WTC11 (cell line): ENCODE measurements at regions not wholly inside any gene's neighbourhood (a gene's known extent, or its start where the extent isn't known, plus 50 kb on each side); places are given as distances from the start of the nearest gene placed in this dataset.

Source experiments
- ATAC-seq: fragments of 200-7000 bp; cut with Tn5 transposase; 2 replicates; pipeline ENCODE4 v1.10.0; 2021; ENCODE audit warnings: mild to moderate bottlenecking, moderate library complexity
- CTCF ChIA-PET: fragments of 300-600 bp; sonication (Branson Sonifier 250); formaldehyde crosslinking; loops from one replicate; lab custom pipeline; 2021; ENCODE audit warnings: antibody characterized with exemption; lab: Charles Lee
- POLR2A ChIA-PET: fragments of 350-600 bp; sonication (Branson Sonifier 250); formaldehyde crosslinking; loops from one replicate; lab custom pipeline; 2021; ENCODE audit warnings: antibody characterized with exemption; lab: Charles Lee
- DNase-seq: peaks from one replicate; pipeline ENCODE4 v3.0.0; 2021; ENCODE audit warnings: low spot score
- H3K27ac Mint-ChIP-seq: 2 replicates; pipeline ENCODE4 v1.8.0; 2021; ENCODE audit warnings: mixed read lengths
- H3K27me3 Mint-ChIP-seq: 2 replicates; pipeline ENCODE4 v1.8.0; 2021; ENCODE audit warnings: low read depth, mild to moderate bottlenecking, moderate library complexity, mixed read lengths
- H3K36me3 Mint-ChIP-seq: 2 replicates; pipeline ENCODE4 v1.8.0; 2021; ENCODE audit warnings: mixed read lengths
- H3K4me1 Mint-ChIP-seq: 2 replicates; pipeline ENCODE4 v1.8.0; 2022; ENCODE audit warnings: mixed read lengths
- H3K4me3 Mint-ChIP-seq: 2 replicates; pipeline ENCODE4 v1.8.0; 2021; ENCODE audit warnings: mild to moderate bottlenecking, moderate library complexity, mixed read lengths
- H3K9me3 Mint-ChIP-seq: 2 replicates; pipeline ENCODE4 v1.8.0; 2021; ENCODE audit warnings: mixed read lengths
- CBFB ChIP-seq: sonication (generic); formaldehyde crosslinking; IDR thresholded peaks from 2 replicates; pipeline ENCODE4 v1.8.1; 2022; ENCODE audit warnings: mild to moderate bottlenecking, low read depth, missing genetic modification reagents
- CDX4 ChIP-seq: fragments of 250-450 bp; sonication (Bioruptor Pico); IDR thresholded peaks from 2 replicates; pipeline ENCODE4 v1.9.0; 2021; ENCODE audit warnings: moderate library complexity, mild to moderate bottlenecking, inconsistent platforms, borderline replicate concordance
- CTCF ChIP-seq: fragments of 200-600 bp; IDR thresholded peaks from 2 replicates; pipeline ENCODE4 v1.8.0; 2022; ENCODE audit warnings: antibody characterized with exemption
- ESRRA ChIP-seq: sonication (generic); formaldehyde crosslinking; IDR thresholded peaks from 2 replicates; pipeline ENCODE4 v1.8.1; 2022; ENCODE audit warnings: mild to moderate bottlenecking, missing genetic modification reagents, borderline replicate concordance
- GRHL2 ChIP-seq: fragments of 250-450 bp; sonication (Bioruptor Pico); IDR thresholded peaks from 2 replicates; pipeline ENCODE4 v1.8.0; 2022; ENCODE audit warnings: mild to moderate bottlenecking, moderate library complexity; ENCODE audit not compliant: insufficient replicate concordance, severe bottlenecking
- MLX ChIP-seq: sonication (generic); formaldehyde crosslinking; IDR thresholded peaks from 2 replicates; pipeline ENCODE4 v1.8.1; 2023; ENCODE audit warnings: mild to moderate bottlenecking, missing genetic modification reagents, moderate library complexity
- MYBL2 ChIP-seq: sonication (generic); formaldehyde crosslinking; IDR thresholded peaks from 2 replicates; pipeline ENCODE4 v1.8.1; 2023; ENCODE audit warnings: mild to moderate bottlenecking, moderate library complexity, missing genetic modification reagents
- NFE2L1 ChIP-seq: sonication (generic); formaldehyde crosslinking; IDR thresholded peaks from 2 replicates; pipeline ENCODE4 v1.8.1; 2023; ENCODE audit warnings: missing genetic modification reagents
- NR2C2 ChIP-seq: sonication (generic); formaldehyde crosslinking; IDR thresholded peaks from 2 replicates; pipeline ENCODE4 v1.8.0; 2022; ENCODE audit warnings: mild to moderate bottlenecking, missing genetic modification reagents
- NR3C1 ChIP-seq: sonication (generic); formaldehyde crosslinking; conservative IDR thresholded peaks from 2 replicates; pipeline ENCODE4 v1.8.1; 2023; ENCODE audit warnings: low read depth, mild to moderate bottlenecking, missing genetic modification reagents
- OVOL2 ChIP-seq: fragments of 250-450 bp; sonication (Bioruptor Pico); IDR thresholded peaks from 2 replicates; pipeline ENCODE4 v1.9.0; 2021; ENCODE audit warnings: mild to moderate bottlenecking, borderline replicate concordance
- PRRX2 ChIP-seq: fragments of 250-450 bp; sonication (Bioruptor Pico); IDR thresholded peaks from 2 replicates; pipeline ENCODE4 v1.8.0; 2021; ENCODE audit warnings: mild to moderate bottlenecking
- SMAD4 ChIP-seq: sonication (generic); formaldehyde crosslinking; IDR thresholded peaks from 2 replicates; pipeline ENCODE4 v1.8.0; 2022; ENCODE audit warnings: mild to moderate bottlenecking, missing genetic modification reagents
- TCF7 ChIP-seq: sonication (generic); formaldehyde crosslinking; IDR thresholded peaks from 2 replicates; pipeline ENCODE4 v1.8.0; 2022; ENCODE audit warnings: mild to moderate bottlenecking, low read depth, missing genetic modification reagents, moderate library complexity
- TEAD1 ChIP-seq: sonication (generic); formaldehyde crosslinking; IDR thresholded peaks from 2 replicates; pipeline ENCODE4 v1.8.0; 2022; ENCODE audit warnings: mild to moderate bottlenecking, missing genetic modification reagents
- USF1 ChIP-seq: sonication (generic); formaldehyde crosslinking; IDR thresholded peaks from 2 replicates; pipeline ENCODE4 v1.8.0; 2022; ENCODE audit warnings: mild to moderate bottlenecking, missing genetic modification reagents
- ZNF138 ChIP-seq: sonication (generic); formaldehyde crosslinking; conservative IDR thresholded peaks from 2 replicates; pipeline ENCODE4 v1.8.1; 2022; ENCODE audit warnings: mild to moderate bottlenecking, moderate library complexity, missing genetic modification reagents
- ZNF219 ChIP-seq: sonication (generic); formaldehyde crosslinking; IDR thresholded peaks from 2 replicates; pipeline ENCODE4 v1.8.0; 2023; ENCODE audit warnings: missing genetic modification reagents, mild to moderate bottlenecking, borderline replicate concordance
- ZNF423 ChIP-seq: fragments of 250-450 bp; sonication (Bioruptor Pico); IDR thresholded peaks from 2 replicates; pipeline ENCODE4 v2.1.2; 2022; ENCODE audit warnings: mild to moderate bottlenecking, moderate library complexity
- ZNF512 ChIP-seq: sonication (generic); formaldehyde crosslinking; IDR thresholded peaks from 2 replicates; pipeline ENCODE4 v1.8.1; 2022; ENCODE audit warnings: missing genetic modification reagents, borderline replicate concordance

DNA sequence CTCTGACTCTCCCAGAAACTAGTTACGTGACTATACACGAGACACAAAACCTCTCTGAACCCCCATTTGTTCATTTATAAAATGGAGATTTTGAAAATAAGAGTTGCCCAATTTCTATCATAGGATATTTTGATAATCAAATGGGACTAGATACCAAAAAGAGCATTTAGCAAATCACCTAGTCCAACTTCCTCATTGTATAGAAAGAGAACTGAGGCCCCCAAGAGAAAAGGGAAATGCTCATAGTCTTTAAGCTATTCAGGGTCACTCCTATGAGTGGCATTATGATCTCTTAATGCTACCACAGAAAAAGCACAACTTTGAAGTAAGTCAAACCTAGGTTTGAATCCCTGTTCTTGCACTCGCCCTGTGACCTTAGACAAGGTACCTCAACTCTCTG, 62.7 kb downstream of the BMP15 start (continued):
- TF ChIP-seq ZNF512 = no peak

DNA sequence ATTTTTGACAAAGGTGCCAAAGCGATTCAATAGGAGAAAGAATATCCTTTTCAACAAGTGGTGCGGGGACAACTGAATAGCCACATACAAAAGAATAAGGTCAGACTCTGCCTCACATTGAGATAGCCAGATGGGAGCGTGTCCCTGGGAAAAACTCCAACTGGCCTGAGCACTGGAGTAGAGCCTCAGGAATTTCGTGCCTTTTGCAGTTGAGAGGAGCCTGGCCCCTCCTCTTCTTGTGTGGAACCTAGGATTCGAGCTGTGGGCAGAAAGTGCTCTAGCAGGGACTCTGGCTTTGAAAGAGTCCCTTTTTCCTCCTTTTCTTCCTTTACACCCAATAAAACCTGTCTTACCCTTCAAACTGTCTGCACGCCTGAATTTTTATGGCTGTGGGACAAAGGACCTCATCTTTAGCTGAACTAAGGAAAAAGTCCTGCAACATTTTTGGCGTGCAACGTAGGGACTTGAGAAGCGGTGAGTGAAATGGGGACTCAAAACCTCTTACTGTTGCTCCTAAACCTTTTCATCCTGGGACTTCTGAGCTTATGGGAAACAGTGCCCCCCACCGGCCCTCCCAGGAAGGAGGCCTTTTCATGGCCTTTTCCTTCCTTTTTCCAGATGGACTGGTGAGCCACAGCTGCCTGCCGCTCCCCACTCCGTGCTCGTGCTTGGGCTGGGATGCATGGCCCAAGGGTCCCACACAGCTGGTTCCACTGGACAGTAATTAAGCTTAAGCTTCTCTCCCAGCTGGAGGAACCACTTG, 68.6 kb downstream of the BMP15 start:
- TF ChIP-seq NR2C2 (CRISPR knock-in tag) (no peak), CBFB (CRISPR knock-in tag) (no peak), PRRX2 (CRISPR knock-in tag) (no peak), NR3C1 (CRISPR knock-in tag) (no peak), ESRRA (no peak), TEAD1 (CRISPR knock-in tag) (no peak), ZNF423 (no peak), USF1 (CRISPR knock-in tag) (no peak), ZNF138 (CRISPR knock-in tag) (no peak), NFE2L1 (CRISPR knock-in tag) (no peak), MYBL2 (CRISPR knock-in tag) (no peak)
- ATAC-seq = peak; percentile 47
- ChIA-PET CTCF (interaction anchor here (0.9 to 2.3 kb wide), 7 partner anchors 9 to 37 kb away, joined by 4 to 14 read pairs (median 5); no protein-coding TSS in a partner anchor), POLR2A (no interaction called here)
- H3K36me3 Mint-ChIP-seq = no peaks in the 10 kb centered on the region
- H3K9me3 Mint-ChIP-seq = no peaks in the 10 kb centered on the region
- no peaks in the 10 kb centered on the region; the same call in 1 of the 2 replicates for H3K27me3 Mint-ChIP-seq
- DNase-seq = peak; percentile 37
- no peak overlapping the region for H3K4me3 Mint-ChIP-seq
- H3K4me1 Mint-ChIP-seq = peaks cover 29% of the 10 kb centered on the region
- no peak overlapping the region for H3K27ac Mint-ChIP-seq

DNA sequence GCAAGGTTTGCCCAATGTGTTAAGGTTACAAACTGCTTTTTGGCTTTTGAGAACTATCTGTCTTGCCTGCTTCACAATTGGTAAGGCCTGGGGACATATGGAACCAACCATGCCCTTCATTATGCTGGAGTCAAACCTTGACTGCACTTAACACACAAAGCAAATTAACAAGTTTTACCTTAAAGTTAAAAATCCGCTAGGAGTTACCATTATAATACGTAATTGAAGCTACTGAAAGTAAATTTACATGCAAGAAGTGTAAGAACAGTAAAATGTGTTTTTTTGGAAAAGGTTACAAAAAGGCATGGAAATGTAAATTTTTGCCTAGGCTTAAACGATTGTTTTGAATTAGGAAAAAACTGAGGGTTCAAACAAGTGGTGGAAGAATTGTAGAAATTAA, 69.7 kb downstream of the BMP15 start:
- CTCF ChIA-PET = interaction anchor here (1.6 to 2.3 kb wide), 3 partner anchors 8 to 15 kb away, joined by 4 to 14 read pairs (median 5); no protein-coding TSS in a partner anchor
- no peaks in the 10 kb centered on the region; the same call in 1 of the 2 replicates for H3K27me3 Mint-ChIP-seq
- no peak for DNase-seq
- POLR2A ChIA-PET = no interaction called here
- no peak for TF ChIP-seq ZNF219 (CRISPR knock-in tag)
- no peaks in the 10 kb centered on the region for H3K36me3 Mint-ChIP-seq
- H3K4me1 Mint-ChIP-seq = peaks cover 29% of the 10 kb centered on the region
- no peaks in the 10 kb centered on the region for H3K9me3 Mint-ChIP-seq
- no peak for ATAC-seq
- H3K4me3 Mint-ChIP-seq = no peak overlapping the region
- no peak overlapping the region for H3K27ac Mint-ChIP-seq

GRCh38 chrX:50988649-50989048, 78.1 kb downstream of the BMP15 start:
- H3K9me3 Mint-ChIP-seq = no peaks in the 10 kb centered on the region
- CTCF ChIA-PET = interaction anchor here (0.6 to 2.2 kb wide), 10 partner anchors 8 to 297 kb away, joined by 3 to 14 read pairs (median 3); no protein-coding TSS in a partner anchor
- H3K4me3 Mint-ChIP-seq = no peak overlapping the region
- no peak overlapping the region for H3K27ac Mint-ChIP-seq
- POLR2A ChIA-PET = no interaction called here
- H3K36me3 Mint-ChIP-seq = no peaks in the 10 kb centered on the region
- DNase-seq (peak; percentile 13), ATAC-seq (peak; percentile 56)
- no peaks in the 10 kb centered on the region; the same call in 1 of the 2 replicates for H3K27me3 Mint-ChIP-seq
- TF ChIP-seq SMAD4 (CRISPR knock-in tag) (no peak), TCF7 (CRISPR knock-in tag) (no peak), GRHL2 (CRISPR knock-in tag) (no peak), ZNF423 (no peak), OVOL2 (CRISPR knock-in tag) (no peak), CDX4 (CRISPR knock-in tag) (no peak), MLX (CRISPR knock-in tag) (no peak), CTCF (0 out of 2 replicates have a peak, but pooled peaks have one; percentile 38)
- H3K4me1 Mint-ChIP-seq = no peaks in the 10 kb centered on the region
